HL-60 (cell line): ENCODE measurements at regions not wholly inside any gene's neighbourhood (a gene's known extent, or its start where the extent isn't known, plus 50 kb on each side); places are given as distances from the start of the nearest gene placed in this dataset.

Experiments used
- DNase-seq, 2 experiments: peaks; one replicate each; pipeline ENCODE4 v3.0.0-alpha.2; 2010 to 2020; ENCODE audit warnings: low read depth in 1 of 2, low spot score in 1 of 2
- H3K27ac ChIP-seq: fragments of 250-450 bp; sonication (Bioruptor Pico); replicated peaks from 2 replicates; pipeline ENCODE4 v1.5.1; 2020; ENCODE audit warnings: mild to moderate bottlenecking, moderate library complexity
- H3K27me3 ChIP-seq: fragments of 250-450 bp; sonication (Bioruptor Pico); 2 replicates; pipeline ENCODE4 v1.5.1; 2021; ENCODE audit warnings: mild to moderate bottlenecking, moderate library complexity; ENCODE audit not compliant: insufficient read depth, poor library complexity, severe bottlenecking
- H3K4me3 ChIP-seq: replicated peaks from 2 replicates; pipeline ENCODE4 v1.5.1; 2011; ENCODE audit warnings: mild to moderate bottlenecking, control low read depth, low read length; ENCODE audit not compliant: insufficient read depth
- GABPA ChIP-seq: IDR thresholded peaks from 2 replicates; pipeline ENCODE4 v1.6.1; 2012; ENCODE audit warnings: low read depth
- POLR2AphosphoS5 ChIP-seq: IDR thresholded peaks from 2 replicates; pipeline ENCODE4 v1.6.1; 2012; ENCODE audit warnings: low read depth
- SPI1 ChIP-seq: IDR thresholded peaks from 2 replicates; pipeline ENCODE4 v1.6.1; 2012; ENCODE audit warnings: low read depth, mild to moderate bottlenecking, borderline replicate concordance
- TF ChIP-seq, protein P1 (sequence below): IDR thresholded peaks from 2 replicates; pipeline ENCODE4 v1.6.1; 2012; ENCODE audit warnings: low read depth; ENCODE audit not compliant: insufficient replicate concordance
- TF ChIP-seq, protein P2 (sequence below): IDR thresholded peaks from one replicate; pipeline ENCODE4 v1.5.1; 2011; ENCODE audit warnings: low read length, control low read depth, inconsistent platforms; ENCODE audit not compliant: insufficient read depth

DNA sequence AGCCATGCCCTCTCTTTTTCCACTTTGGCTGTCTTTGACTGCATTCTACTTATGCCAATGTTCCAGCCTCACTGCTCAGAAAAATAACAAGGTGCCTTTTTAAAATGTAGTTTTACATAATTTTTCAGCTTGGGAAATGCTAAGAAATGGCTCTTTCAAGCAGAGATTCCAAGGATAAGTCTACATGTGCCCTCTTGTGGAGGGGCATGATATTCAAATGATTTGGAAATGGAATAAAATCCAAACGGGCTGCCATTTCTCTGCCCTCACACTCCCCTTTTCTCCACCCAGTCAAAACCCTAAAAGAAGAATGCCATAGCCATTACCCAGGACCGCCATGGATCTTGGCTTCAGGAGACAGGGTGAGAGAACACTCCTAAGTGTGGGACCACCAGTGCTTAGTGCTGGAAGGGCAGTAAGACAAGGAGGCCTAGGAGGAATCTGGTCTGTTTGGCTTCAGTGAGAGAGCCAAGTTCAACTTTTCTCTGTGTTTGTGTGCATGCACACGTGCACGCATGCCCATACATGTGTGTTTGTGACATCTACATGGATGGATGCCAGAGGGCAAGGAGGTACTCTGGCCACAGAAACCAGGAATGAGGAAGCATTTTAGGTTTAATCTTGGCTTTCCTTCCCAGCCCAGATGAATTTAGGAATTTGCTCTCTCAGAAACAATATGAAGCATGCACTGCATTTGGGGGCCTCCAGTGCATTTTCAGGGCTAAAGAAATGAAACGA lies 174.0 kb upstream of the SLC14A2 start:
- peaks cover 7% of the 10 kb centered on the region for H3K27me3 ChIP-seq
- H3K4me3 ChIP-seq = no peak overlapping the region
- TF ChIP-seq POLR2AphosphoS5 (no peak), SPI1 (no peak)
- TF ChIP-seq, protein P1, sequence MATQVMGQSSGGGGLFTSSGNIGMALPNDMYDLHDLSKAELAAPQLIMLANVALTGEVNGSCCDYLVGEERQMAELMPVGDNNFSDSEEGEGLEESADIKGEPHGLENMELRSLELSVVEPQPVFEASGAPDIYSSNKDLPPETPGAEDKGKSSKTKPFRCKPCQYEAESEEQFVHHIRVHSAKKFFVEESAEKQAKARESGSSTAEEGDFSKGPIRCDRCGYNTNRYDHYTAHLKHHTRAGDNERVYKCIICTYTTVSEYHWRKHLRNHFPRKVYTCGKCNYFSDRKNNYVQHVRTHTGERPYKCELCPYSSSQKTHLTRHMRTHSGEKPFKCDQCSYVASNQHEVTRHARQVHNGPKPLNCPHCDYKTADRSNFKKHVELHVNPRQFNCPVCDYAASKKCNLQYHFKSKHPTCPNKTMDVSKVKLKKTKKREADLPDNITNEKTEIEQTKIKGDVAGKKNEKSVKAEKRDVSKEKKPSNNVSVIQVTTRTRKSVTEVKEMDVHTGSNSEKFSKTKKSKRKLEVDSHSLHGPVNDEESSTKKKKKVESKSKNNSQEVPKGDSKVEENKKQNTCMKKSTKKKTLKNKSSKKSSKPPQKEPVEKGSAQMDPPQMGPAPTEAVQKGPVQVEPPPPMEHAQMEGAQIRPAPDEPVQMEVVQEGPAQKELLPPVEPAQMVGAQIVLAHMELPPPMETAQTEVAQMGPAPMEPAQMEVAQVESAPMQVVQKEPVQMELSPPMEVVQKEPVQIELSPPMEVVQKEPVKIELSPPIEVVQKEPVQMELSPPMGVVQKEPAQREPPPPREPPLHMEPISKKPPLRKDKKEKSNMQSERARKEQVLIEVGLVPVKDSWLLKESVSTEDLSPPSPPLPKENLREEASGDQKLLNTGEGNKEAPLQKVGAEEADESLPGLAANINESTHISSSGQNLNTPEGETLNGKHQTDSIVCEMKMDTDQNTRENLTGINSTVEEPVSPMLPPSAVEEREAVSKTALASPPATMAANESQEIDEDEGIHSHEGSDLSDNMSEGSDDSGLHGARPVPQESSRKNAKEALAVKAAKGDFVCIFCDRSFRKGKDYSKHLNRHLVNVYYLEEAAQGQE = no peak
- TF ChIP-seq, protein P2, sequence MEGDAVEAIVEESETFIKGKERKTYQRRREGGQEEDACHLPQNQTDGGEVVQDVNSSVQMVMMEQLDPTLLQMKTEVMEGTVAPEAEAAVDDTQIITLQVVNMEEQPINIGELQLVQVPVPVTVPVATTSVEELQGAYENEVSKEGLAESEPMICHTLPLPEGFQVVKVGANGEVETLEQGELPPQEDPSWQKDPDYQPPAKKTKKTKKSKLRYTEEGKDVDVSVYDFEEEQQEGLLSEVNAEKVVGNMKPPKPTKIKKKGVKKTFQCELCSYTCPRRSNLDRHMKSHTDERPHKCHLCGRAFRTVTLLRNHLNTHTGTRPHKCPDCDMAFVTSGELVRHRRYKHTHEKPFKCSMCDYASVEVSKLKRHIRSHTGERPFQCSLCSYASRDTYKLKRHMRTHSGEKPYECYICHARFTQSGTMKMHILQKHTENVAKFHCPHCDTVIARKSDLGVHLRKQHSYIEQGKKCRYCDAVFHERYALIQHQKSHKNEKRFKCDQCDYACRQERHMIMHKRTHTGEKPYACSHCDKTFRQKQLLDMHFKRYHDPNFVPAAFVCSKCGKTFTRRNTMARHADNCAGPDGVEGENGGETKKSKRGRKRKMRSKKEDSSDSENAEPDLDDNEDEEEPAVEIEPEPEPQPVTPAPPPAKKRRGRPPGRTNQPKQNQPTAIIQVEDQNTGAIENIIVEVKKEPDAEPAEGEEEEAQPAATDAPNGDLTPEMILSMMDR = no peak
- no peak overlapping the region for H3K27ac ChIP-seq
- DNase-seq = no peak

DNA sequence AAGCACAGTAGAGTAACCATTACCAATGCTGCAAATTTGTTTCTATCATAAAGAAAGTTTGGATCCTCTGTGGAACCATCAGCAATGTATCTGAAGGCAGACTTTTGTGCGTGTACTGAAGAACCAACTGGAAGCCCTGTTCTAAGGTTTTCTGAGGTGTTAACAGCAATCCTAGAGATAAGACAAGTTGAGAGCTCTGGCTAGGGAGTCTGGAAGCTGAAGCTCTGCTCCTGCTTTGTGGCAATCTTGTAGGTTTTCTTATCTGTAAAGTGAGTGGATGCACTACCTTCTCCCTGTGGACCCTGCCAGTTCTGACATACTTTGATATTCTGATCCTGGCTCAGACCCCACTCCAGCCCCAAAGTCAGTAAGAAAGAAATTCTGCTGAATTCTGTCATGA lies 171.2 kb upstream of the SLC14A2 start:
- TF ChIP-seq GABPA = no peak
- TF ChIP-seq, protein P2 = no peak
- TF ChIP-seq, protein P1 = no peak
- TF ChIP-seq POLR2AphosphoS5 = no peak
- TF ChIP-seq SPI1 = no peak
- no peak overlapping the region for H3K4me3 ChIP-seq
- DNase-seq = no peak
- peaks cover 6% of the 10 kb centered on the region for H3K27me3 ChIP-seq
- no peak overlapping the region for H3K27ac ChIP-seq

DNA sequence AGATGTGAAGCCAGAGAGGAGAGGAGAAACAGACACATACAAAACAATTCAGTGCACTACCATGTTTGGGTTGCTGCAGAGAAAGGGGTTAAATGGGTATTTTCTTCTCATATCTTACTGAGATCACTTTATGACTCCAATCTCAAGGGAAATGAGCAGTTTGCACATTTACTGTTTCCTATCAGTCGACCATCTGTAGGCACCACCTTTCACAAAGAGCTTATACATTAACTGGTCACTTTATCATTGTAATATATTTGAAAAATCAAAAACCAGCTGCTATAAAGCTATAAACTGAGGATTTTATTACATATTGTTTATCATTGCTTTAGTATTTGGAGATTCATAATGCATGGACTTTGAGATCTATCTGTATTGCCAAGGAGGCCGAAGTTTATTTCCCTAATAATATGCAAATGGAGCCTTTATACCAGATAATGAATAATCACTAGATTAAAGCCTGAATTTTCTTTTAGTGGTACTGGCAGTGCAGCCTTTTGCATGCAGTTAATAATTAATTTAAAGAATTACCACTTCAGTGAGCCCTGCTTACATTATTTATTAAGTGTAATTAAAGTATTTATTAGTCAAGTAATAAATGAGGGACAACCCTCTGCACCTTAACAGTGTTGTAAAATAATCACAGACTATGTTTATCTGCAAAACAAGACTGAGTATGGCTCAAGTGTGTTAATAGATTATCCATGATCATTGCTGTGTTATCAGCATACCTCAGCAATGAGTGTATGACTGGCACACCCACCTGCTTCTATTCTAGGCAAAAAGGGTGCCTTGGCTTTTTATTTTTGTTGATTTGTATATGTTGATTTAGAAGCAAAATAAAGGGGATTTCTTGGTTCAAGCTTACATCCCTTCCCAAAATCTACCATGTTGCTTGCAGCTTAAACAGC lies 167.7 kb upstream of the SLC14A2 start:
- no peak overlapping the region for H3K4me3 ChIP-seq
- no peak for DNase-seq
- TF ChIP-seq, protein P2 = no peak
- TF ChIP-seq POLR2AphosphoS5 (no peak), SPI1 (no peak), GABPA (no peak)
- TF ChIP-seq, protein P1 = no peak
- H3K27me3 ChIP-seq = no peaks in the 10 kb centered on the region
- no peak overlapping the region for H3K27ac ChIP-seq
